IPS DF 6.9 (cell line): ENCODE measurements at regions not wholly inside any gene's neighbourhood (a gene's known extent, or its start where the extent isn't known, plus 50 kb on each side); places are given as distances from the start of the nearest gene placed in this dataset.

Source experiments
- DNase-seq: peaks from one replicate; pipeline ENCODE4 v3.0.0-alpha.2; 2013; ENCODE audit warnings: low read depth, low spot score
- H3K27ac ChIP-seq: one replicate; pipeline ENCODE4 v1.5.1; 2013; ENCODE audit warnings: low read length, control low read depth
- H3K27me3 ChIP-seq: 2 replicates; pipeline ENCODE4 v1.6.1; 2013; ENCODE audit warnings: mild to moderate bottlenecking, low read length; ENCODE audit not compliant: control insufficient read depth, insufficient read depth
- H3K36me3 ChIP-seq: 2 replicates; pipeline ENCODE4 v1.6.1; 2013; ENCODE audit warnings: low read length; ENCODE audit not compliant: control insufficient read depth, insufficient read depth
- H3K4me1 ChIP-seq: 2 replicates; pipeline ENCODE4 v1.6.1; 2013; ENCODE audit warnings: low read length; ENCODE audit not compliant: control insufficient read depth, insufficient read depth
- H3K4me3 ChIP-seq: 2 replicates; pipeline ENCODE4 v1.5.1; 2013; ENCODE audit warnings: mild to moderate bottlenecking, low read length
- H3K9me3 ChIP-seq: 2 replicates; pipeline ENCODE4 v1.6.1; 2013; ENCODE audit warnings: low read length, inconsistent platforms; ENCODE audit not compliant: control insufficient read depth, insufficient read depth
- WGBS: extraction: QIAGEN DNeasy Blood & Tissue Kit; methylation state at CpG from one replicate; pipeline ENCODE4 v1.1.7; 2013; ENCODE audit warnings: mixed read lengths, missing lambda C conversion rate; ENCODE audit not compliant: insufficient read length, insufficient coverage; 5-methylcytosine and 5-hydroxymethylcytosine counted together

DNA sequence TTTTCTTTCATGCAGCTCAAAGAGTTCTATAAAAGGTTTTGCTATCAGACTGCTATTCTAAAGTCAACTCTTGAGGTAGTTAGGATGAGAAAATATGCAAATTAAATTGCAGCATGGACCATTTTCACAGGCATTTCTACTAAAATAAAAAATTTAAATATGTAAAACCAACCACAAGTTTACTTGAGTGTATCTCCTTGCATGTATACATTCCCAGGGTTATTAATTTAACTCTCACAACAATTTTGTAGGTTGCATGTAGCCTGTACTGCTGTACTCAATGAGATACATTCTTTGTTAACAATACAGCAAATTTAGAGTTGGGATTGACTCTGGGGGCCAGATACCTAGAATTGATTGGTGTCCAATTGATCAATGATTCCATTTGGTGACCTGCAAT, 265.8 kb downstream of the MED10 start:
- Histone ChIP-seq H3K27ac (no peak overlapping the region), H3K4me3 (no peak overlapping the region), H3K27me3 (no peaks in the 10 kb centered on the region), H3K36me3 (no peaks in the 10 kb centered on the region), H3K9me3 (no peaks in the 10 kb centered on the region), H3K4me1 (peaks cover 2% of the 10 kb centered on the region; the same call in 1 of the 2 replicates)
- DNase-seq: no peak

DNA sequence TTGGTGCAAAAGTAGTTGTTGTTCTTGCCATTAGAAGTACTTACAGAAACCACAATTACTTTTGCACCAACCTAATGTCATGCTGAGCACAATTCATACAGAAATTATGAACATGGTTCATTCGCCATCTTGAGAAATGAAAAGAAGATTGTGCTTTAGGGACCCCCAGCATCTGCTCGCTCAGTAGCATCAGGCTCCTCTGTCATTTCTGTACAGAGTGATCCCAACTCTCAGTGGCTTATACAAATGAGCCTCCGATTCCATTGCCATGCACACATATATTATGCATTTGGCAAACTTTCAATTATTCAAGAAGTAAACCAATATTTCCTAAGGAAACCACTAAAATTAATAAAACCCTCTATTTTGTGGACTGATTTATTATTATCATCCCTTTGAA, 266.2 kb downstream of the MED10 start:
- no CpG with 5 or more reads among the region's 3 CpGs for WGBS
- H3K36me3 ChIP-seq: no peaks in the 10 kb centered on the region
- H3K9me3 ChIP-seq: no peaks in the 10 kb centered on the region
- H3K4me1 ChIP-seq: peaks cover 2% of the 10 kb centered on the region; the same call in 1 of the 2 replicates
- H3K27me3 ChIP-seq: no peaks in the 10 kb centered on the region
- H3K4me3 ChIP-seq: no peak overlapping the region
- no peak for DNase-seq
- no peak overlapping the region for H3K27ac ChIP-seq

DNA sequence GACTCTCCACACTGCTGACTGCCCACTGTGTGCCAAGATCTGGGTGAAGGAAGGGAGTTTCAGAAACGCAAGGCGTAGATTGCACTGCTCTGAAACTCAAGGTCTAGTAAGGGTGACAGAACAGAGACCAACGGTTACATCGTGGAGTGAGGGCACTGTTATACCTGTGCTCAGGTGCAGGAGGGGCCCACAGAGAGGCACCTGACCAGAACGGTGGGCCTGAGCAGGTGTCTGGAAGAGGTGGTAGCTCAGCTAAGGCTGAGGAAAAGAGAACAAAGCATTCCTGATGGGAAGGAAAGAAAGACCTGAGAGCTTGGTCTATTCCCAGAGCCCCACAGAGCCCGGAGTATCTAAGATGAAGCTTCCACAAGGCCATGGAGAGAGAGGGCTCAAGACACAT, 267.2 kb downstream of the MED10 start:
- Histone ChIP-seq H3K27me3 (no peaks in the 10 kb centered on the region), H3K27ac (no peak overlapping the region), H3K36me3 (no peaks in the 10 kb centered on the region), H3K4me3 (no peak overlapping the region), H3K9me3 (no peaks in the 10 kb centered on the region), H3K4me1 (peaks cover 2% of the 10 kb centered on the region; the same call in 1 of the 2 replicates)
- no peak for DNase-seq
- no CpG with 5 or more reads among the region's 6 CpGs for WGBS

DNA sequence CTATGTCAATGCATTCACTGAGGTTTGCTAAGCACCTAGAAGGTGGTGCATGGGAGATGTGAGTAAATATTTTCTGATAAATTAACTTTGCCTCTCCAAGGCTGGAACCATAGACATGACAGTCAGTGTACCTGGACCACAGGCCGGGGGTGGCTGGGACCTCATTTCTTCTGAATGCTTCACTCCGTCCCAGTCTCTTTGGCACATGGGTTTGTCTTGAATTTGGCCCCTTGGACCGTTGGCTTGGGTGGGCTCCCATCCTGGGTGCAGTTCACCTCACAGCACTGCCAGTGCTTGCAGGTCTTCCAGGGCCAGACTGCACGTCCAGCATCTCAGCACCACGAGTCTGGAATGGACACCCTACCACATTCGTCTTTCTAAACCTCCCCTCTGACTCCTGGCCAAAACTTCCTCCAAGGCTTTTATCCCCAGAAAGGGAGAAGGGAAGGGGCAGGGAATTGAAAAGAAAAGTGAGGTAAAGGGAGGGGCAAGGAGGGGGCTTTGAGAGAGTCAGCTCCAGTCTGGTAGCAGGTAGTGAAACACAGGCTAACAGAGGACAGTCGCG, 267.8 kb downstream of the MED10 start:
- H3K27me3 ChIP-seq: no peaks in the 10 kb centered on the region
- H3K36me3 ChIP-seq: no peaks in the 10 kb centered on the region
- peaks cover 2% of the 10 kb centered on the region; the same call in 1 of the 2 replicates for H3K4me1 ChIP-seq
- WGBS: no CpG with 5 or more reads among the region's 8 CpGs
- no peaks in the 10 kb centered on the region for H3K9me3 ChIP-seq
- H3K27ac ChIP-seq: no peak overlapping the region
- no peak overlapping the region for H3K4me3 ChIP-seq
- no peak for DNase-seq

DNA sequence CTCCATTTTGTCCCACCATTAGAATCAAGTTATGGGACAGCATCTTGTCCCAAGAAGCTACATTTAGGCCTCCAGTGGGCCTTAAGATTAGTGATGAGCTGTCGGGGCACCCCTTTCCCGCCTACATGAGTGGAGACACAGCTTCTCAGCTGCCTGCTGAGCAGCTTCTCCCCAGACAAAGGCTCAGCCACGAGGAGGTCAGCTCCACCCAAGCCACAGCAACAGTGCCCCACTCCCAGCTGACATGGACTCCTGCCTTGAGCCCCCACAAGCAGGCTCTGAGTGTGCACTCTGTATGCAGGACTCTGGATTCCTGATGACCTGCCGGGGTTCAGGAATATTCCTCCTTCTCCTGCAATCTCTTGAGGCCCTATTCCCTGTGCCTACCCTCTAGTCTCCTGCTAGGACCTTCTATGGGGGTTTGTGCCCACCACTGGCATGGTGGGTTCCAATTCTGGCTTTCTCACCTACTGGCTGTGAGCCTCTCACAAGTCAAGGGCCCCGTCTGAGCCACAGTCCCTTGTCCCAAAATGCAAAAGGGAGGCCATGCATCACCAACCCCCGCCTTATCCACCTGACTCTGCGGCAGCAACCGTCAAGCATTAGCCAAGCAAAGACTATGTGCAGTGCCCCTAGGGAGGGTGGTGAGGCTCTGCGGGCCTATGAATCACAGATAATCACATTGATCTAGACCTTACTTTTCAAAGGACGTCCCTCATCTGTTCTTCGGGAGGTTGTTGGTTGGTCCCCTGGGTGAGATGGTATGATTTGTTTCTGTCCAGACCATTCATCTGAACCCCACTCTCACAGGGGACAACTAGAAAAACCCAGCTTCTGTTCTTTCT, 269.1 kb downstream of the MED10 start:
- no peaks in the 10 kb centered on the region for H3K9me3 ChIP-seq
- H3K27me3 ChIP-seq: no peaks in the 10 kb centered on the region
- H3K4me3 ChIP-seq: no peak overlapping the region
- DNase-seq: no peak
- peaks cover 2% of the 10 kb centered on the region; the same call in 1 of the 2 replicates for H3K4me1 ChIP-seq
- no peaks in the 10 kb centered on the region for H3K36me3 ChIP-seq
- H3K27ac ChIP-seq: no peak overlapping the region
- WGBS: no CpG with 5 or more reads among the region's 11 CpGs

DNA sequence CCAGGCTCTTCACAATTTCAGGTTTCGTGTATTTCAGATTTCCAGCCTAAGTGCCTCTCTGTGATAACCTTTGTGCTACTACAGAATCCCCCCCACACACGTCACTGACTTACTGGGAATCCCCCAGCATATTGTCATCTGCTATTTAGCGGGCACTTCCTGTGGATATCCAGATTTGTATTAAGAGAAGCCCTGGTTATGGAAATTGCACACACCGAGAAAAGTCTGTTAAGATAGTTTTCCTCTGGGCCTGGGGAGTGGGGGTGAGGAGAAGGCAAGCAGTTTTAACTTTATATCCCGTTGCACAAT, 269.9 kb downstream of the MED10 start:
- Histone ChIP-seq H3K36me3 (no peaks in the 10 kb centered on the region), H3K27me3 (no peaks in the 10 kb centered on the region), H3K4me3 (no peak overlapping the region), H3K27ac (no peak overlapping the region), H3K4me1 (peaks cover 2% of the 10 kb centered on the region; the same call in 1 of the 2 replicates), H3K9me3 (no peaks in the 10 kb centered on the region)
- no CpG with 5 or more reads among the region's 5 CpGs for WGBS
- no peak for DNase-seq

DNA sequence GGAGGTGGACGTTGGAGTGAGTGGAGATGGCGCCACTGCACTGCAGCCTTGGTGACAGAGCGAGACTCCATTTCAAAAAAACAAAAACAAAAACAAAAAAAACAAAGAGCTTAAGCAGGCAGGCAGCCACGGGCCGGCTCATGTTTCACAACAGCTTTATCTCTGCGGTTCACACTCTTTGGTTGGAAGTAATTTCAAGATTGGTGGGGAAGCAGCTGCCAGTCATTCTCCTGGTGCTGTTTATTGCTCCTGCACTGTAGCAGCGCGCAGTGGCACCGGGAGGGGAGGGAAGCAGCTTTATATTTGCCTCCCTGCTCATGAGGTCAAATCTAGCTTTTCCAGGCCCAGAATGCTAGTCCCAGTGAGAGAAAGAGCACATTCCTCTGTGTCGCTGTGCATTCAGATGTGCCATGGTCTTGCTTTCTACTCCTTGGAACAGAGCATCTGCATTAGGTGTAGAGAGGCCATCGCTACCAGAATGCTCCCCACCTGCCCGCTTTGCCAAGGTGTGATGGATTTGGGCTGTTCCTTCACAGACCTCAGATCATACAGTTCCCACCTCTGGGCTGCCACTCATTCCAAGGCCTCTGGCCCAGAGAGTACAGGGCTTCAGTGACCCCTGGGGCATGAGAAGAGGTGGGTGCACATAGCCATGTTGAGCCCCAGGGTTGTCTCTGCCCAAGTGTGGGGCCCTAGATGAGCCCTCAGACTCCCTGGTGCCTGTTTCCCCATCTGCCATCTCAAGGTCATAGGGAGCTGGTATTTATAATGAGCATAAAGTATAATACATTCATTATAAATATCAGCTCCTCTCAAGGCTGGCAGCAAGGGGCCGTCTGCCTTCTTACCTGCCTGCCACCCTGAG, 270.4 kb downstream of the MED10 start:
- no peak for DNase-seq
- WGBS: no CpG with 5 or more reads among the region's 13 CpGs
- Histone ChIP-seq H3K27me3 (no peaks in the 10 kb centered on the region), H3K36me3 (no peaks in the 10 kb centered on the region), H3K4me1 (peaks cover 2% of the 10 kb centered on the region; the same call in 1 of the 2 replicates), H3K4me3 (no peak overlapping the region), H3K27ac (no peak overlapping the region), H3K9me3 (no peaks in the 10 kb centered on the region)

DNA sequence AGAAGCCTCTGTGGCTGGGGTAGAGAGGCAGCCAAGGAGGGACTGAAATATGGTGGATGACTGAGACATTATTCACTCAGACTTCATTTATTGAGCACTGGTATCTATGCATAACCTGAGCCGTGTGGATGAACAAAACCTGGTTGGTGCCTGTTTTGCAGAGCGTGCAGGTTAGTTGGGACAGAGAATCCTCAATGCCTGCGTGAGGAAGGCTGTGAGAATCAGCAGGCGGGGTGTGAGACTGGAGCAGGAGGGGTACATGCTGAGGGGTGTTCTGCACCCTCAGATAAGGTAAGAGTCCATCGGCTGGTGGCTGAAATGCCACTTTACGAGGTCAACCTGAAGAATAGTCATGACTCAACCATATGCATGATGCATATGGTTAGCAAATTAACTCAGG, 271.6 kb downstream of the MED10 start:
- Histone ChIP-seq H3K36me3 (no peaks in the 10 kb centered on the region), H3K9me3 (no peaks in the 10 kb centered on the region), H3K4me1 (peaks cover 2% of the 10 kb centered on the region; the same call in 1 of the 2 replicates), H3K4me3 (no peak overlapping the region), H3K27ac (no peak overlapping the region), H3K27me3 (no peaks in the 10 kb centered on the region)
- WGBS: no CpG with 5 or more reads among the region's 6 CpGs
- DNase-seq: no peak

DNA sequence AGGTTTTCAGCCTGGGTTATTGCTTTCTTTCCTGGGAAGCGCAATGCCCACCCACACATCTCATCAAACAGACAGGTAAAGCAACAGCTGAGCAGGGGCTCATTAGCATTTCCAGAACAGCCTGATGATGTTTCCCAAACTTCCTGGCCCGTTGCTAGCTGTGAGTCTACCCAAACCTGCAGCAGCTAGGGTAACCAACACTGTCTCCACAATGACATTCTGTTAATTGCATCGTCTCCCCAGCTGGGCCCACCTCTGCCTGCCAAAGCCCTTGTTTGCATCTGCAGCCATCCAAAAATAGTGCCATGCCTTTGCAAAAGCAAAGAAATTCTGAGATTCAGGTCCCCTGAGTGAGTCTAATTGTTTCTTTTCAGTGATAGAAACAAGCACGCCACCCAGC, 273.0 kb downstream of the MED10 start:
- no peak for DNase-seq
- no peaks in the 10 kb centered on the region for H3K9me3 ChIP-seq
- H3K4me1 ChIP-seq: peaks cover 2% of the 10 kb centered on the region; the same call in 1 of the 2 replicates
- H3K27me3 ChIP-seq: no peaks in the 10 kb centered on the region
- H3K27ac ChIP-seq: no peak overlapping the region
- no CpG with 5 or more reads among the region's 4 CpGs for WGBS
- H3K4me3 ChIP-seq: no peak overlapping the region
- no peaks in the 10 kb centered on the region for H3K36me3 ChIP-seq

DNA sequence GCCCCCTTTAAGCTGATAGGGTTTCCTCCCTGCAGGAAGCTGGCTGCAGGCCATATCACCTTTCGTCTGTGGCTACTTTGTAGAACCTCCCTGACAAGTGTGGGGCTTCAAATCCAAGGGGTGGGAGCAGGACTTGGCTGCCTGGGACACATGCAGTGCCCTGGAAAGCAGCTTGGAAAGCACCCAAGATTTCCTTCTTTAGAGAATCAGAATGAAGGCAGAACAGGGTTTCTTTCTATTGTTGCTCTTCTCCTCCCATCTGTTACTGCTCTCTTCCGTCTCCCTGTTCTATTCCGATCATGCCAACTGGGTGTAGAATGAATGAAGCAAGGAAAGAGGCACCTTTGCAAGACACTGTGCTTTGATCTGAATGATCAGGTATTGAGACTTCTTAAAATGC, 282.2 kb downstream of the MED10 start:
- H3K9me3 ChIP-seq: no peaks in the 10 kb centered on the region
- no peaks in the 10 kb centered on the region; the same call in 1 of the 2 replicates for H3K27me3 ChIP-seq
- H3K36me3 ChIP-seq: no peaks in the 10 kb centered on the region
- no peaks in the 10 kb centered on the region; the same call in 1 of the 2 replicates for H3K4me1 ChIP-seq
- WGBS: no CpG with 5 or more reads among the region's 3 CpGs
- no peak overlapping the region for H3K4me3 ChIP-seq
- DNase-seq: no peak
- H3K27ac ChIP-seq: no peak overlapping the region
